Right lobe of liver (tissue), 6 donors: ENCODE measurements at regions not wholly inside any gene's neighbourhood (a gene's known extent, or its start where the extent isn't known, plus 50 kb on each side); places are given as distances from the start of the nearest gene placed in this dataset.

Experiments used
- ATAC-seq, 4 donors: fragments of 200-7000 bp; cut with Tn5 transposase; one replicate each; pipeline ENCODE4 v1.9.1; 2020; ENCODE audit warnings: mild to moderate bottlenecking in 4 of 4, moderate library complexity in 4 of 4
- DNase-seq, 3 donors: peaks; one replicate each; pipeline ENCODE4 v3.0.0-alpha.2; 2020
- H3K27ac ChIP-seq, 3 donors: fragments of 200-600 bp; one replicate each; pipeline ENCODE4 v1.8.0; 2022
- H3K27me3 ChIP-seq, 2 donors: fragments of 200-600 bp; one replicate each; pipeline ENCODE4 v1.8.0; 2022
- H3K36me3 ChIP-seq, 4 donors: fragments of 200-600 bp; sonication (generic) in 1 of 4; one replicate each; pipeline versions ENCODE4 v1.5.1 to v1.8.0; 2017 to 2022; ENCODE audit warnings: control low read depth in 1 of 4
- H3K4me1 ChIP-seq, 4 donors: fragments of 200-600 bp; sonication (generic) in 1 of 4; one replicate each; pipeline versions ENCODE4 v1.5.1 to v1.8.0; 2017 to 2022; ENCODE audit warnings: control low read depth in 1 of 4
- H3K4me3 ChIP-seq, 3 donors: fragments of 200-600 bp; one replicate each; pipeline ENCODE4 v1.8.0; 2022
- H3K9me3 ChIP-seq, 4 donors: fragments of 200-600 bp; sonication (generic) in 1 of 4; one replicate each; pipeline versions ENCODE4 v1.5.1 to v1.8.0; 2017 to 2022; ENCODE audit warnings: control low read depth in 1 of 4
- CTCF ChIP-seq, 4 donors: fragments of 200-600 bp in 3 of 4; fragments of 450-650 bp in 1 of 4; IDR thresholded peaks; one replicate each; pipeline versions ENCODE4 v1.5.1 to v1.8.0; 2016 to 2022; ENCODE audit warnings: antibody characterized with exemption in 4 of 4, mild to moderate bottlenecking in 2 of 4
- POLR2A ChIP-seq: fragments of 450-650 bp; IDR thresholded peaks from one replicate; pipeline ENCODE4 v1.6.1; 2017; ENCODE audit warnings: antibody characterized with exemption, mild to moderate bottlenecking
- WGBS: methylation state at CpG from one replicate; pipeline ENCODE4 v1.1.6; 2018; ENCODE audit warnings: low coverage, low lambda C conversion rate; ENCODE audit not compliant: insufficient coverage; ENCODE audit errors: missing lambda C conversion rate; 5-methylcytosine and 5-hydroxymethylcytosine counted together
- intact Hi-C, 2 donors: fragments of 100-400 bp; cut with DNase I; formaldehyde crosslinking; loops; one replicate each; pipeline versions ENCODE4 v1.11.2 to v1.14.1; 2022
- donor health status: DM: no; HTN: yes; CAD: no.
- donor health status: DM: no; HTN: no; CAD: no.
- donor health status: DM: no; HTN: no; CAD: no.
- donor health status: DM: no; HTN: yes; CAD: no.
- donor health status: DM: no; HTN: yes; CAD: no.

- 81% methylated on average over 5 of the region's 5 CpGs for WGBS
- no peak for TF ChIP-seq POLR2A
- no peak for TF ChIP-seq CTCF (IDR thresholded peaks at IDR 0.05)
- intact Hi-C loops = no loop called here
Measured at GRCh38 chr5:67363180-67363709, 166.6 kb upstream of the CD180 start.

GRCh38 chr5:67361932-67362729 lies 165.5 kb upstream of the CD180 start:
- Histone ChIP-seq H3K36me3 (no peaks in the 10 kb centered on the region), H3K4me1 (peaks cover 0 to 7% (median 0%) of the 10 kb centered on the region in 4 donors), H3K9me3 (no peaks in the 10 kb centered on the region), H3K27me3 (no peaks in the 10 kb centered on the region), H3K27ac (no peak overlapping the region), H3K4me3 (no peak overlapping the region)
- intact Hi-C loops = no loop called here
- no peak for DNase-seq
- no peak for ATAC-seq
- TF ChIP-seq CTCF (IDR thresholded peaks at IDR 0.05) (no peak), POLR2A (no peak)
- 96% methylated on average over 4 of the region's 6 CpGs for WGBS

More at GRCh38 chr5:67363180-67363709, 166.6 kb upstream of the CD180 start:
- Histone ChIP-seq H3K9me3 (no peaks in the 10 kb centered on the region), H3K36me3 (no peaks in the 10 kb centered on the region), H3K4me3 (no peak overlapping the region), H3K27me3 (no peaks in the 10 kb centered on the region), H3K4me1 (peaks cover 0 to 7% (median 0%) of the 10 kb centered on the region in 4 donors), H3K27ac (no peak overlapping the region)
- ATAC-seq = no peak
- no peak for DNase-seq

GRCh38 chr5:67360047-67360446 lies 163.4 kb upstream of the CD180 start:
- WGBS = 55% methylated on average over 3 of the region's 3 CpGs

GRCh38 chr5:67358186-67358585 lies 161.6 kb upstream of the CD180 start:
- Histone ChIP-seq H3K4me3 (no peak overlapping the region), H3K27me3 (no peaks in the 10 kb centered on the region), H3K9me3 (no peaks in the 10 kb centered on the region), H3K36me3 (no peaks in the 10 kb centered on the region), H3K4me1 (no peaks in the 10 kb centered on the region), H3K27ac (no peak overlapping the region)
- TF ChIP-seq CTCF (IDR thresholded peaks at IDR 0.05) (no peak), POLR2A (no peak)
- no peak for ATAC-seq
- intact Hi-C loops = no loop called here
- DNase-seq = no peak

More at GRCh38 chr5:67360047-67360446, 163.4 kb upstream of the CD180 start:
- no peak overlapping the region for H3K27ac ChIP-seq
- H3K4me1 ChIP-seq = peaks cover 0 to 7% (median 0%) of the 10 kb centered on the region in 4 donors
- ATAC-seq = peak in 3 of 4 donors; percentile 40 to 81 (median 51)
- no peaks in the 10 kb centered on the region for H3K27me3 ChIP-seq
- intact Hi-C loops = no loop called here
- no peaks in the 10 kb centered on the region for H3K9me3 ChIP-seq
- no peak overlapping the region for H3K4me3 ChIP-seq
- no peaks in the 10 kb centered on the region for H3K36me3 ChIP-seq
- TF ChIP-seq CTCF (IDR thresholded peaks at IDR 0.05) = no peak
- TF ChIP-seq POLR2A = no peak
- no peak for DNase-seq
